Smooth muscle cell (in vitro differentiated cells): ENCODE measurements at regions not wholly inside any gene's neighbourhood (a gene's known extent, or its start where the extent isn't known, plus 50 kb on each side); places are given as distances from the start of the nearest gene placed in this dataset.

Experiments used
- DNase-seq: peaks from one replicate; lab custom pipeline; 2025; ENCODE audit not compliant: unreplicated experiment; lab: John Stamatoyannopoulos, UW
- H2AFZ ChIP-seq: fragments of 200-600 bp; sonication (generic); 2 replicates; pipeline ENCODE4 v1.6.0; 2016; ENCODE audit warnings: antibody characterized with exemption, low read depth, mild to moderate bottlenecking
- H3F3A ChIP-seq: fragments of 200-600 bp; sonication (generic); 2 replicates; pipeline ENCODE4 v1.6.0; 2017; ENCODE audit warnings: antibody characterized with exemption, low read depth
- H3K27ac ChIP-seq: fragments of 200-600 bp; sonication (generic); 2 replicates; pipeline ENCODE4 v1.5.1; 2016; ENCODE audit warnings: low read depth, mild to moderate bottlenecking
- H3K27me3 ChIP-seq: fragments of 200-600 bp; sonication (generic); 2 replicates; pipeline ENCODE4 v1.6.1; 2016; ENCODE audit warnings: low read depth, mild to moderate bottlenecking
- H3K36me3 ChIP-seq: fragments of 200-600 bp; sonication (generic); 2 replicates; pipeline ENCODE4 v1.5.1; 2016; ENCODE audit warnings: low read depth
- H3K4me1 ChIP-seq: fragments of 200-600 bp; sonication (generic); 2 replicates; pipeline ENCODE4 v1.5.1; 2016; ENCODE audit warnings: low read depth
- H3K4me2 ChIP-seq: fragments of 200-600 bp; sonication (generic); 2 replicates; pipeline ENCODE4 v1.6.0; 2016; ENCODE audit warnings: mild to moderate bottlenecking
- H3K4me3 ChIP-seq: fragments of 200-600 bp; sonication (generic); 2 replicates; pipeline ENCODE4 v1.5.1; 2016; ENCODE audit warnings: mild to moderate bottlenecking
- H3K79me2 ChIP-seq: fragments of 200-600 bp; sonication (generic); 2 replicates; pipeline ENCODE4 v1.6.0; 2016; ENCODE audit warnings: low read depth, mild to moderate bottlenecking
- H3K9ac ChIP-seq: fragments of 200-600 bp; sonication (generic); 2 replicates; pipeline ENCODE4 v1.6.0; 2016; ENCODE audit warnings: low read depth
- H3K9me3 ChIP-seq: fragments of 200-600 bp; sonication (generic); replicated peaks from 2 replicates; pipeline ENCODE4 v1.5.1; 2016; ENCODE audit warnings: low read depth
- H4K20me1 ChIP-seq: fragments of 200-600 bp; sonication (generic); 2 replicates; pipeline ENCODE4 v1.6.0; 2016; ENCODE audit warnings: low read depth
- CTCF ChIP-seq: fragments of 200-600 bp; sonication (generic); IDR thresholded peaks from 2 replicates; pipeline ENCODE4 v1.5.1; 2017; ENCODE audit warnings: borderline replicate concordance, mild to moderate bottlenecking, antibody characterized with exemption; ENCODE audit not compliant: insufficient read depth, poor library complexity, severe bottlenecking
- WGBS: methylation state at CpG from one replicate; pipeline ENCODE4 v1.1.7; 2016; ENCODE audit warnings: low lambda C conversion rate; 5-methylcytosine and 5-hydroxymethylcytosine counted together

- Histone ChIP-seq H3K9ac (no peak overlapping the region), H3K4me3 (no peak overlapping the region), H3K9me3 (no peaks in the 10 kb centered on the region), H4K20me1 (no peaks in the 10 kb centered on the region), H3K27ac (no peak overlapping the region), H3K36me3 (no peaks in the 10 kb centered on the region), H2AFZ (peak overlapping the region; percentile 66), H3K4me1 (no peaks in the 10 kb centered on the region), H3K27me3 (no peaks in the 10 kb centered on the region), H3K79me2 (no peaks in the 10 kb centered on the region), H3F3A (no peaks in the 10 kb centered on the region), H3K4me2 (no peak overlapping the region)
- 14% methylated on average over 3 of the region's 3 CpGs for WGBS
- no peak for DNase-seq
- TF ChIP-seq CTCF = no peak
Observed at GRCh38 chr1:55669293-55669692, 454.1 kb upstream of the USP24 start.

- Histone ChIP-seq H3K27me3 (no peaks in the 10 kb centered on the region), H3K9ac (no peak overlapping the region), H2AFZ (no peak overlapping the region), H4K20me1 (no peaks in the 10 kb centered on the region), H3F3A (peaks cover 3% of the 10 kb centered on the region), H3K4me3 (no peak overlapping the region), H3K27ac (no peak overlapping the region), H3K4me2 (no peak overlapping the region), H3K4me1 (no peaks in the 10 kb centered on the region), H3K9me3 (no peaks in the 10 kb centered on the region), H3K36me3 (no peaks in the 10 kb centered on the region), H3K79me2 (no peaks in the 10 kb centered on the region)
- no peak for DNase-seq
- 86% methylated on average over 3 of the region's 3 CpGs for WGBS
- TF ChIP-seq CTCF = no peak
Observed at GRCh38 chr1:55662875-55663274, 447.7 kb upstream of the USP24 start.

- Histone ChIP-seq H3K9ac (no peak overlapping the region), H3K4me3 (no peak overlapping the region), H3K27ac (no peak overlapping the region), H3K27me3 (no peaks in the 10 kb centered on the region), H3K9me3 (no peaks in the 10 kb centered on the region), H2AFZ (peak overlapping the region; percentile 55), H3K79me2 (no peaks in the 10 kb centered on the region), H3K4me2 (no peak overlapping the region), H4K20me1 (no peaks in the 10 kb centered on the region), H3F3A (peaks cover 3% of the 10 kb centered on the region), H3K36me3 (no peaks in the 10 kb centered on the region), H3K4me1 (no peaks in the 10 kb centered on the region)
- no peak for TF ChIP-seq CTCF
- DNase-seq = no peak
- WGBS = 91% methylated on average over 2 of the region's 2 CpGs
Observed at GRCh38 chr1:55658917-55659316, 443.8 kb upstream of the USP24 start.

GRCh38 chr1:55654750-55655149, 439.6 kb upstream of the USP24 start:
- Histone ChIP-seq H3K9me3 (no peaks in the 10 kb centered on the region), H3K4me1 (no peaks in the 10 kb centered on the region), H3K4me2 (no peak overlapping the region), H3K79me2 (no peaks in the 10 kb centered on the region), H3K4me3 (no peak overlapping the region), H3K27ac (no peak overlapping the region), H3F3A (no peaks in the 10 kb centered on the region), H4K20me1 (no peaks in the 10 kb centered on the region), H3K27me3 (no peaks in the 10 kb centered on the region), H3K36me3 (no peaks in the 10 kb centered on the region), H3K9ac (no peak overlapping the region), H2AFZ (no peak overlapping the region)
- no peak for TF ChIP-seq CTCF
- no peak for DNase-seq
- 97% methylated on average over 4 of the region's 4 CpGs for WGBS
